ENCODE measurements at regions not wholly inside any gene's neighbourhood (a gene's known extent, or its start where the extent isn't known, plus 50 kb on each side); places are given as distances from the start of the nearest gene placed in this dataset.

DNA sequence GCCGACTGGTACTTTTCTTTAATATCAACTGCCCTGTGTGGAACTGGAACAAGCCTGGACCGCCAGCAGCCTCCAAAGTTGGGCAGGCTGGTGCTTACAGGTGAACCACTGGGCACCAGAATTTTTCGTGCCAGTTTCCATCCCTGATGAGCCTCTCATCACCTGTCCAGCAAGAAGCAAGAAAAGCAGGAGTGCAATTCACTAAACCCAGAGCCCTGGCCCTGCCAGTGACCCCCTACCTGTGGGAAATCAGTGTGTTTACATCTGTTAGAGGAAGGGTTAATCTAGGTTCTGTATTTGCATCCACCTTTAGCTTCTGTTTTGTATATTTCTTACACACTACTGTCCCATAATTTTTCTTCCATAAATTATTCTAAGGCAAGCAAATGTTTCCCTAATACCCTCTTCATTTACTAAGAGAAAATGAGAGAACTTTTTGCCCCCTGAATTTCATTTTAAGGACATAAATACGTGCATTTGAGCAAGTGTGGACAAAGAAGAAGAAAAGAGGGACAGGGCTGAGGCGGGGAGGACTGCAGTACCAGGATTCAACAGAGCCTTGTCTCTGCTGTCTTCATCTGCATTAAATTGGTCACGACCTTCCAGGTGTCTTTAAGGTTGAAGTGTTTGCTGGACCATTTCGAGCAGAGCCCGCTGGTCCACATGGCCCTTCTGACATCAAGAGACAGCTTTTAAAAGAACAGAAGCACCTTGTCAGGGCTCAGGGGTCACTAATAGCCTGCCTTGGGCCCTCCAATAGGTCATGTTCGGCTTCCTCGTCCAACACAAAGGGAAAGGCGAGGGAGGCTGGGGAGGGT, 763.1 kb downstream of the BCL11A start:
- no peak overlapping the region for H3K4me3 ChIP-seq (ENCODE audit: control insufficient read depth, low read depth, low read length)
- DNase-seq (ENCODE audit: low read depth), result no peak
- TF ChIP-seq, protein P1, sequence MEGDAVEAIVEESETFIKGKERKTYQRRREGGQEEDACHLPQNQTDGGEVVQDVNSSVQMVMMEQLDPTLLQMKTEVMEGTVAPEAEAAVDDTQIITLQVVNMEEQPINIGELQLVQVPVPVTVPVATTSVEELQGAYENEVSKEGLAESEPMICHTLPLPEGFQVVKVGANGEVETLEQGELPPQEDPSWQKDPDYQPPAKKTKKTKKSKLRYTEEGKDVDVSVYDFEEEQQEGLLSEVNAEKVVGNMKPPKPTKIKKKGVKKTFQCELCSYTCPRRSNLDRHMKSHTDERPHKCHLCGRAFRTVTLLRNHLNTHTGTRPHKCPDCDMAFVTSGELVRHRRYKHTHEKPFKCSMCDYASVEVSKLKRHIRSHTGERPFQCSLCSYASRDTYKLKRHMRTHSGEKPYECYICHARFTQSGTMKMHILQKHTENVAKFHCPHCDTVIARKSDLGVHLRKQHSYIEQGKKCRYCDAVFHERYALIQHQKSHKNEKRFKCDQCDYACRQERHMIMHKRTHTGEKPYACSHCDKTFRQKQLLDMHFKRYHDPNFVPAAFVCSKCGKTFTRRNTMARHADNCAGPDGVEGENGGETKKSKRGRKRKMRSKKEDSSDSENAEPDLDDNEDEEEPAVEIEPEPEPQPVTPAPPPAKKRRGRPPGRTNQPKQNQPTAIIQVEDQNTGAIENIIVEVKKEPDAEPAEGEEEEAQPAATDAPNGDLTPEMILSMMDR (conservative IDR thresholded peaks at IDR 0.05; ENCODE audit: control insufficient read depth, insufficient read depth, low read depth, low read length), result no peak

DNA sequence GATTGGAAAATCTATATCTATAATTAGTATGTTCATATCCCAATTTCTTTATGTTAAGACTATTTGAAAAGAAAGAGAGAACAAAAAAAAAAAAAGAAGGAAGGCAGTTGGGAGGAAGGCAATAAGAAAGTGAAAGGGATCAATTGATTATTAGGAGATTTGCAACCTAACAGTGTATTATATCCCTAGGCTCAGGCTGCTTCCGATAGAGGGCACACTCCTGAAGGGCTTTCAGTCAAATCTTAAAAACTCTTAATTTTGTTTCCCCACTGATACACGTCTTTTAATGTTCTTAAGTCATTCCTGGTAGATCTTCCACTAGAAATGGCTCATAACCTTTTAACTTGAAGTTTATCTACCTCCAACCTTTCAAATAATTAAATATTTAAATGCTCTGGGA, 763.9 kb downstream of the BCL11A start:
- no peak overlapping the region for H3K4me3 ChIP-seq (ENCODE audit: control insufficient read depth, low read depth, low read length)
- DNase-seq (ENCODE audit: low read depth), result no peak
- TF ChIP-seq, protein P1 (conservative IDR thresholded peaks at IDR 0.05; ENCODE audit: control insufficient read depth, insufficient read depth, low read depth, low read length), result no peak

GRCh38 chr2:59787095-59787494, 766.4 kb downstream of the BCL11A start:
- no peak overlapping the region for H3K4me3 ChIP-seq (ENCODE audit: control insufficient read depth, low read depth, low read length)
- DNase-seq (ENCODE audit: low read depth), result no peak
- TF ChIP-seq, protein P1 (conservative IDR thresholded peaks at IDR 0.05; ENCODE audit: control insufficient read depth, insufficient read depth, low read depth, low read length), result no peak

- TF ChIP-seq, protein P1 (conservative IDR thresholded peaks at IDR 0.05; ENCODE audit: control insufficient read depth, insufficient read depth, low read depth, low read length), result no peak
- no peak overlapping the region for H3K4me3 ChIP-seq (ENCODE audit: control insufficient read depth, low read depth, low read length)
- no peak for DNase-seq (ENCODE audit: low read depth)
Measured at GRCh38 chr2:59786684-59787083, 766.8 kb downstream of the BCL11A start.

DNA sequence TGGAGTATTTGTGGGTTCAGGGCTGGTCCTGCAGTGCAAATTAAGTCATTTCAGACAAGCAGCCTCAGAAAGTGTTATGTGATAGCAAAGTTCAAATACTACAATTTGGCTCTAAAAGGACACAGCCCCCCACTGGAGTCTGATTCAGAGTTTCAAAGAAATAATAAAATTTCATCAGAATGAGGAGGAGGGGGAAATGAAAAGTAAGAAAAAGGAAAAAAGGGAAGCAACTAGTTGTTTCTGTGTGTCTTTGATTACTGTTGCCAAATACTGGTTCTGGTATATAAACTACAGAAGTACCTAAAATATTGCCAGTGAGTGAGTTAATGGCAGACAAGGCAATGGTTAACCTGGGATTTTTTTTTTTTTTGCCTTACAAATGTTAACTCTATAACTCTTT, 773.9 kb downstream of the BCL11A start:
- DNase-seq (ENCODE audit: low read depth), result no peak
- H3K4me3 ChIP-seq (ENCODE audit: control insufficient read depth, low read depth, low read length), result no peak overlapping the region
- TF ChIP-seq, protein P1 (conservative IDR thresholded peaks at IDR 0.05; ENCODE audit: control insufficient read depth, insufficient read depth, low read depth, low read length), result no peak

DNA sequence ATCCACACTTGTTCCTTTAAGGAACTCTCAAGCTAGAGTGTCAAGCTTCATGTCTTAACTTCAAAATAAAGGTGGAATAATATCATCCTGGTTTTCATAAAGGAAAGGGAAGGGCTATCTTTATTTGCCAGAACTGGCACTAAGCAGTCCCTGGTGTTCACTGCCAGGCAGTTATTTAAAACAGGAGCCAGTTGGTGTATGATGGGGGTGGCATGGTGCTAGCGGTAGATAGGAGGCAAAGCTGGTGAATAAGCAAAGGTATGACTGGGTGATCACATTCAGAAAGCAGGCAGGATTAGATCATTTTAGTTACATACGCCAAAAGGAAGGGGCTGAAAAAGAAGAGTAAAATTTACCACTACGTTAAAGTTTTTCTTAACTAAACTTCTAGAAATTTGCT, 776.3 kb downstream of the BCL11A start:
- TF ChIP-seq, protein P1 (conservative IDR thresholded peaks at IDR 0.05; ENCODE audit: control insufficient read depth, insufficient read depth, low read depth, low read length), result no peak
- no peak overlapping the region for H3K4me3 ChIP-seq (ENCODE audit: control insufficient read depth, low read depth, low read length)
- DNase-seq (ENCODE audit: low read depth), result no peak

DNA sequence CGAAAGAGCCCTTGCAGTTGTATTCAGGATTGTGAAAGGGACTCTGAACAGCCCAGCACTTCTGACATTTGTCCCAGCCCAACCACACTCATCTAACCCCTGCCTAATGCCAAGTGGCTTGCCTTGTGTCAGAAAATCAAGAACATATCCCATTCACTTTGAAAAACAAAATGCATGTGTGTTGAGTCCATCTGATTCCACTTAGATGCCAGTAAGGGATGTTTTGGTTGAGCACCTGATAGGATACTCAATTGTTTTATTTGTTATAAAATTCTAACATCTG, 776.8 kb downstream of the BCL11A start:
- TF ChIP-seq, protein P1 (conservative IDR thresholded peaks at IDR 0.05; ENCODE audit: control insufficient read depth, insufficient read depth, low read depth, low read length), result no peak
- no peak overlapping the region for H3K4me3 ChIP-seq (ENCODE audit: control insufficient read depth, low read depth, low read length)
- no peak for DNase-seq (ENCODE audit: low read depth)
